ENCODE measurements at regions not wholly inside any gene's neighbourhood (a gene's known extent, or its start where the extent isn't known, plus 50 kb on each side); places are given as distances from the start of the nearest gene placed in this dataset.

GRCh38 chr5:133732536-133732935 is 120.2 kb upstream of the FSTL4 start:
- TF ChIP-seq, protein P1, sequence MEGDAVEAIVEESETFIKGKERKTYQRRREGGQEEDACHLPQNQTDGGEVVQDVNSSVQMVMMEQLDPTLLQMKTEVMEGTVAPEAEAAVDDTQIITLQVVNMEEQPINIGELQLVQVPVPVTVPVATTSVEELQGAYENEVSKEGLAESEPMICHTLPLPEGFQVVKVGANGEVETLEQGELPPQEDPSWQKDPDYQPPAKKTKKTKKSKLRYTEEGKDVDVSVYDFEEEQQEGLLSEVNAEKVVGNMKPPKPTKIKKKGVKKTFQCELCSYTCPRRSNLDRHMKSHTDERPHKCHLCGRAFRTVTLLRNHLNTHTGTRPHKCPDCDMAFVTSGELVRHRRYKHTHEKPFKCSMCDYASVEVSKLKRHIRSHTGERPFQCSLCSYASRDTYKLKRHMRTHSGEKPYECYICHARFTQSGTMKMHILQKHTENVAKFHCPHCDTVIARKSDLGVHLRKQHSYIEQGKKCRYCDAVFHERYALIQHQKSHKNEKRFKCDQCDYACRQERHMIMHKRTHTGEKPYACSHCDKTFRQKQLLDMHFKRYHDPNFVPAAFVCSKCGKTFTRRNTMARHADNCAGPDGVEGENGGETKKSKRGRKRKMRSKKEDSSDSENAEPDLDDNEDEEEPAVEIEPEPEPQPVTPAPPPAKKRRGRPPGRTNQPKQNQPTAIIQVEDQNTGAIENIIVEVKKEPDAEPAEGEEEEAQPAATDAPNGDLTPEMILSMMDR (IDR thresholded peaks at IDR 0.05), result no peak
- no peak for TF ChIP-seq POLR2AphosphoS5 (IDR thresholded peaks at IDR 0.05)
- TF ChIP-seq POLR2A (IDR thresholded peaks at IDR 0.05), result no peak

Measured in prostate gland (tissue), 2 donors.